ENCODE measurements at regions not wholly inside any gene's neighbourhood (a gene's known extent, or its start where the extent isn't known, plus 50 kb on each side); places are given as distances from the start of the nearest gene placed in this dataset.
"Not testable (repeated sequence)": the region's sequence is repeated elsewhere in the genome, so short reads cannot be mapped to it uniquely, and the experiment has no call there.

DNA sequence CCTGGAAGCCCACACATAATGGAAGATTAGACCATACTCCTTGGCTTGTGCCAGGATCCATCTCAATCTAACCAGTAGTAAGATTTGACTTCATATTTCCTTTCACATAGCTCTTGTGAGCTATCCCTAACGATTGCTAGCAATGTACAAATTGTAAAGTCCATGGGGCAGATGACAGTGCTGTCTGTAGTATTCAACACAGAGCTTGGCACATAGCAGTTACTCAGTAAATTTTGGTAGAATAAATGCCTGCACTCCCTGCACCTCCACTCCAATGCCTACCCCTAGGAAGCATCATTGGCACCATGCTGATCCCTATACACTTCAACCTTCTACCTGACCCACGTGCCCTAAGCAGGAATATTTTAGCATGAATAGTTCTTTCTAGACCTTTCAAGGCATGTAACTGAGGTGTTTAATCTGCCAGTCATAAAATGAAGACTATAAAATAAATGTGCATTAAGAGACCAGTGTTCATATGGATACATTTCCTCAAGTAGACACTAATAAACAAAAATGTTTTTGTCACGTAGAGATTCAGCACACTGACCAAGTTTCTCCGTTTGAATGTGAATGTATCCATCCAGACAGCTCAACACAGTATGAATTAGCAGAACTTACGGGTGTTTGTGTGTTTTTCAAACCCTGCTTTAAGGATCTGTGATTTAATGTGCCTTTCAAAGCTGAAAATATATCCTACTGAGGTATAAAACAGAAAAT lies 98.8 kb downstream of the BMP4 start:
- no peak for DNase-seq (ENCODE audit: low spot score)

GRCh38 chr14:53855574-53855973 lies 101.1 kb downstream of the BMP4 start:
- DNase-seq (ENCODE audit: low spot score): no peak

DNA sequence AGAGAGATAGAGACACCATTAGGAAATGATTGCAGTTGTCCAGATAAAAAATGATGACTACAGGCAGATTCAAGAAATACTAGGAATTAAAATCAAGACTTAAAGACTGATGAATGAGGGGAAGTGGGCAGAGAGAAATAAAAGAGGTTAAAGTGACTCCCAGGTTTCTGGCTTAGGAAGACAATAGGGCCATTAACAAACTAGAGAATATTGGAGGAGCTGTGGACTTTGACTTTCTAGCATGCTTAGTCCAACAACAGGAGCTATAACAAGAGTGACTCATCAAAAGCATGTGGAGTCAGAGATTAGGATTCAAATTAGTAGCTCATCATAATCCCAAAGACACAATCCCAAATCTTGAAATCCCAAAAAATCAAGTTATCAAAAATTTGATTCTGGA lies 101.5 kb downstream of the BMP4 start:
- no peak for DNase-seq (ENCODE audit: low spot score)

DNA sequence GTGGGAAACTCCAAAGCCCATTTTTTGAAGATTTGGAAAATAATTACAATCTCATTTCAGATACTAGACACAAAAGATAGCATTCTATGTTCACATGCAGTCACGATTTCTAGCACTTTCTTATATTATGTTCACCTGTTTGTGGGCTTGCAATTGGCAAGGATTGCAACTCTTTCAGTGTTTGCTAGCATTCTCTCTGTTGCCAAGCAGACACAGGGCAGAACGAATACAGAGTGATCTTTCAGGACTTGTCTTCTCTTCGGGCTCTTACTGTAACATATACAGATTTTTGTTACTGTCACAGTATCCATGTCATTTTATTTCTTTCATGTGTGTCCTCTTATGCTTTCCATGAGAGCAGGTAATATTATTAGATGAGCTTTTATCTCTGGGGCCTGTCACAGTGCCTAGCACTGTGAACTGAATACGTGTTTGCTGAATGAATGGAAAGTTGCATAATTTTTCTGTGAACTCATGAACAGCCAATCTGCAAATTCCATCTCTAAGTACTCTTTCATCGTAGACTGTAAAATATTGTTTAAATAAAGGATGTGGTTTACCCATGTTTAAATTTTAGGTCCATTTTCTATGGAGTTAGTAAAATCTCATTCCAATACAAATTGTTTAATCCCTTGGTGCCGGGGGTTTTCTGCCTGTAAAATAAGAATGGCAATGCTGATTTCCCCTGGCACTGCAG lies 105.1 kb downstream of the BMP4 start:
- no peak for DNase-seq (ENCODE audit: low spot score)

GRCh38 chr14:53850714-53851296 lies 105.8 kb downstream of the BMP4 start:
- DNase-seq (ENCODE audit: low spot score): no peak

GRCh38 chr14:53849549-53849948 lies 107.1 kb downstream of the BMP4 start:
- no peak for DNase-seq (ENCODE audit: low spot score)

DNA sequence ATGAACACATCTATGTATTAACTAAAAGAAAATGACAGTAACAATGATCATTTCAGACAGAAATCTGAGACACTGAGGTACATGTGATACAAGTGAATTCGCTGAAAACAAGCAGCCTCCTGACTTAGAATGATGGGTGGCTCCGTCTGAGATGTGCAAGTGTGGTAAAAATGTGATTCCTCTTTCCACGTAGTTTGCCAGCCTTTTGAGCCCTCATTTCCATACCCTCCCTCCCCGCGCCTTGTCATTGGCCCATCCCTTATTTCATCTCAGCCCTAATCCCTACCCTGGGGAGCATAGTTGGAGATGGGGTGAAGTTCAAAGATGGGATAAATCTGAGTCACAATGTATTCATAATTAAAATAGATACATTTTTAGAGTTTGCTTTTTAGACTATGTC lies 107.8 kb downstream of the BMP4 start:
- DNase-seq (ENCODE audit: low spot score): no peak

- no peak for DNase-seq (ENCODE audit: low spot score)
Observed at GRCh38 chr14:53847881-53848280, 108.7 kb downstream of the BMP4 start.

DNA sequence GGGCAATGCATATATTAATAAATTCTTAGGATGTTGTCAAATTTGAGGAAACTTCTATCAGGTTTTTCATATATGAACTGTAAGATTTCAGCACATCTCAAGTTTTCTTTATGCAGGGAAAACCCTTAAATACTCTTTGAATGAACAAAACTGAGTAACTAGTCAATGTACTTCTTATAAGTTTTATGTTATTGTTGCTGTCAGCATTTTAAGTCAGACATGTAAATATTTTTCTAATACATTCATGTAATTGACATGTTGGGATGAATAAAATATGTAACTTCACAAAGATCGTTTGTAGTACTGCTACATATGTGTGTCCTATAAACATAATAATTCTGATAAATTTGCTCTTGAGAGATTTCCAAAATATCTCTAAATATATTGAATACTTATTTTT lies 109.6 kb downstream of the BMP4 start:
- no peak for DNase-seq (ENCODE audit: low spot score)

DNA sequence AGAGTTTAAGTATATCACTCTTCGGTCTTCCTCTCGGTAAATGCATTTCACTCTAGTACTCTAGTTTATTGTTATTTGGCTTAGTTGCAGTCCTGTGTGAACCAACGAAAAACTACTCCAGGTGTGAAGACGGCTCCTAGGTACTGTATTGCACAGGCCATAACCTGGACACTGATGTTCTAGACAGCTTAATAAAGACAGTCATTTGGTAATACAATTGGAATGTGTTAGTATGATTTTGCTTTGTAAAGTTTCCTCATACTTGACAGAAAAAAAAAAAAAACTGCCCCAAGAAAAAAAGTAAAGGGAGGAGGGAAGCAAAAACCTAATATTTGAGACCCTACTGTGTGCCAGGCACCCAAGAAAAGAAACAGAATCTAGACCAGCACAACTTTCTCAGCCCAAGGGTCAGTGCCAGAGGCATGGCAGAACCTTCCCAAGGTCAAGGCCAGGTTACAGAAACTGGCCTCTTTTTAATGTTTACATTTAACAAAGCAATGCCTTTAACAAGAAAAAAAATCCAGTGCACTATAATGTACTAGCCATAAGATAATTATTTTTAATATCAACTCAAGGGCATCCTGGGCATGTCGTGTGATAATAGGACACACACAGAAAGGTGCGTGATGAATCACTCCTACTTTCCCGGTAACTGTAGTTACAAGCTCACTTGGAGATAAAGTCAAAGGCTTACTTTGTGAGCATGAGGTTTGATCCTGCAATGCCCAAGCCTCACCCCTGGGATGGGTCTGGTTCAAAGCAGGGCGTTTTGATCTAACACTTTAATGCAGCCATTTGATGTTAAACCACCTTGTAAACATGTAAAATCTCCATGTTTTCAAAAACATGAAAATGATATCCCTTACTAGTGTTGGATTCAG lies 110.6 kb downstream of the BMP4 start:
- DNase-seq (ENCODE audit: low spot score): no peak

DNA sequence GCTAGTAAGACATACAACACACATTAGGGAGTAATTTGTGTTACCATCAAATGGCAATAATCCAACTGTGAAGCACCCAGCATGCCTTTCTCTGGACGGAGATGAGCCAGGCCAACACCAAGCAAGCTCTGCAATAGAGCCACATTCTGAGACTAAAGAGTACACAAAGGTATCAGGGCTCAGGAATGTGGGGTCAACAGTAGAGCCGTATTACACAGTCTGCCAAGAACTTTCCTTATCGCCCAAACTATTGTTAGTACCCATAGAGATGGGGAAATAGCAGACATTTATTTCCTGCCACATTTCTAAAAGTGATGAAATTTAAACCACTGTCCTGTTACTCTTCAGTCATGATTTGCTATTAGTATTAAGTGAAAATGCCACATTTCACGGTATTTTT lies 113.7 kb downstream of the BMP4 start:
- DNase-seq (ENCODE audit: low spot score): no peak

GRCh38 chr14:53841109-53842099 lies 115.2 kb downstream of the BMP4 start:
- no peak for DNase-seq (ENCODE audit: low spot score)

GRCh38 chr14:53840444-53840843 lies 116.2 kb downstream of the BMP4 start:
- DNase-seq (ENCODE audit: low spot score): no peak

DNA sequence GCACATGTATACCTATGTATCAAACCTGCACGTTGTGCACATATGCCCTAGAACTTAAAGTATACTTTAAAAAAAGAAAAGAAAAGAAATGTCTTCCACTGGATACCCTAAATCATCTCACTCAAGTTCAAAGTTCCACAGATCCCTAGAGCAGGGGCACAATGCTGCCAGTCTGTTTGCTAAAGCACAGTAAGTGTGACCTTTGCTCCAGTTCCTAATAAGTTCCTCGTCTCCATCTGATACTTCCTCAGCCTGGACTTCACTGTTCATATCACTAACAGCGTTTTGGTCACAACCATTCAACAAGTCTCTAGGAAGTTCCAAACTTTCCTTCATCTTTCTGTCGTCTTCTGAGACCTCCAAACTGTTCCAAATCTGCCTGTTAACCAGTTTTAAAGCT lies 118.3 kb downstream of the BMP4 start:
- DNase-seq (ENCODE audit: low spot score): no peak

- not testable (repeated sequence) for DNase-seq (ENCODE audit: low spot score)
Observed at GRCh38 chr14:53837656-53838055, 119.0 kb downstream of the BMP4 start.

DNA sequence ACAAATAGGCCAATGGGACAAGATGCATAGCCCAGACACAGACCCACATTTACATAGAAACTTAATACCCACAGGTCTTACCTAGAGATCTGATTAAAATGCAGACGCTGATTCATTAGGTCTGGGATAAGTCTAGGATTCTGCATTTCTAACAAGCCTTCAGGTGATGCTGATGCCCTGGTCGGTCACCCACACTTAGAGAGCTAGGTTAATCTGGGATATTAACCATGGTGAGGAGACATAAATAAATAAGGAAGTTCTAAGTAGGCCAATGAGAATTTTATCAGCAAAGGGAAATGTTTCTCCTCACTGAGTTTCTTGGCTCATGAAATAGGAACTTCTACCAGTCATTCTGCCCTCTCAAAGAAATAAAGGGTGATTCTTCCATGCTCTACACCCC lies 120.1 kb downstream of the BMP4 start:
- DNase-seq (ENCODE audit: low spot score): no peak

DNA sequence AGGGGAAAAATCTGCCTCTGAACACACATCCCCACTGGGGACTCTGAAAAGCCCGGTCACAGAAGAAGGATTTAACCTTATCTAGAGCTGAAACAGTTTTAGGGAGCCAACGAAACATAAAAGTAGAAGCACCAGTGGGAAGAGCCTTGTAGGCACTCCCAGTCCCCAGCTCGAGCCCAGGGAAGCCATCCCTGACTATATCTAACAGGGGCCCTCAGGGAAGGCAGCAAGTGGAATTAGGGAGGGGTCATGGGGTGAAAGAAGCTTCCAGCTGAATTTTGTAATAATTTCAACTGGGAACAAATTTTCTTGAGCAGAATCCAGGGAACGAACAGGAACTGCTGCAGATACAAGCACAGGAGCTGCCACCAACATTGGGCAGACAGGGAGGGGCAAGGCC lies 127.8 kb downstream of the BMP4 start:
- no peak for DNase-seq (ENCODE audit: low spot score)

- DNase-seq (ENCODE audit: low spot score): no peak
Observed at GRCh38 chr14:53824061-53824460, 132.6 kb downstream of the BMP4 start.

- DNase-seq (ENCODE audit: low spot score): no peak
Observed at GRCh38 chr14:53814392-53814791, 142.2 kb downstream of the BMP4 start.

DNA sequence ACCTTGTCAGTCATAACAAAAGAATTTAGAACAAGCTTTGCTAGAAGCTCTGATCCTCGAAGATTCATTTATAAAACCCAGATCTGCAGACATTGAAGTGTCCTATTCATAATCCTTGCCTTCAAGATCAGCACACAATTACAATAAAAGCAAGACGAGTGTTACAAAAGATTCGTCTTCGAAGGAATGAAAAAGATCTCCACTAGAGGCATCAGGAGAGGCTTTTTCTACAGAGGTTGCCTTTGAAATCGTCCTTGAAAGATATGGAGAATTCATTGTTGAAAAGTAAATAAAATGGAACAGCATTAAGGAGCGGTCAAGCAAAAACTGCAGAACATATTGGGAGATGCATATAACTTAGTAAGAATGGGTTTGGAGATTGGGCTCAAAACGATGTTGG lies 146.4 kb downstream of the BMP4 start:
- DNase-seq (ENCODE audit: low spot score): no peak

GRCh38 chr14:53808042-53808441 lies 148.6 kb downstream of the BMP4 start:
- no peak for DNase-seq (ENCODE audit: low spot score)
